AG04449 (cell line): ENCODE measurements at regions not wholly inside any gene's neighbourhood (a gene's known extent, or its start where the extent isn't known, plus 50 kb on each side); places are given as distances from the start of the nearest gene placed in this dataset.

ENCODE experiments used
- CTCF ChIA-PET: fragments of 350-600 bp; formaldehyde crosslinking; extraction: SDS; loops from one replicate; lab custom pipeline; 2021; ENCODE audit warnings: antibody characterized with exemption; lab: Yijun Ruan, JAX
- POLR2A ChIA-PET: fragments of 400-600, 350-600 bp; formaldehyde crosslinking; extraction: SDS; loops from one replicate; lab custom pipeline; 2020; ENCODE audit warnings: antibody characterized with exemption, inconsistent platforms; lab: Yijun Ruan, JAX
- DNase-seq: peaks from one replicate; pipeline ENCODE4 v3.0.0-alpha.2; 2010; ENCODE audit warnings: low read depth, low spot score
- H3K4me3 ChIP-seq: 2 replicates; pipeline ENCODE4 v1.5.1; 2011; ENCODE audit warnings: low read depth, mild to moderate bottlenecking, control low read depth, low read length
- CTCF ChIP-seq: IDR thresholded peaks from one replicate; pipeline ENCODE4 v1.5.1; 2011; ENCODE audit warnings: mild to moderate bottlenecking, moderate library complexity, low read length, control low read depth, inconsistent platforms; ENCODE audit not compliant: insufficient read depth; ENCODE audit errors: missing control alignments

DNA sequence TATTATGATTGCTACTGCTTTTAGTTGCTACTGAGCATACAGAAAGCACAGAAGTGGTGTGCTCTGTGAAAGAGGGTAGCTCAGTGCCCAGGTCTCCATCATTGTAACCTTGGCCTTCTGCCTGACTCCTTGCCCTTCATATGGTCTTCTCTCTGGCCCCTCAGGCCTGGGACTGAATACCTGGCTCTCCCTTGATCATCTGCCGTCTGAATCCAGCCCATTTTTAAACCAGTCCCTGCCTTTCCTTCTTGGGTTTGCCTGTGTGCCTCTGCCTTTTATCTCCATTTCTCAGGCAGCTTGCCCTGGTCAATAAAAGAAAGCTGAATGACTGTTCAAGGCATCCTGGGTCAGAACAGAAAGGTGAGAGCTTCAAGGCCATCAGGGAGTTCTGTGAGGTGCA, 109.1 kb upstream of the ZNF438 start:
- DNase-seq, result no peak
- CTCF ChIA-PET, result no interaction called here
- H3K4me3 ChIP-seq, result no peak overlapping the region
- POLR2A ChIA-PET, result interaction anchor here (0.7 kb wide), 1 partner anchor 212 kb away, joined by 3 read pairs; no protein-coding TSS in a partner anchor
- no peak for TF ChIP-seq CTCF

- ChIA-PET CTCF (interaction anchor here (1.4 kb wide), 1 partner anchor 9 kb away, joined by 3 read pairs; no protein-coding TSS in a partner anchor), POLR2A (no interaction called here)
- TF ChIP-seq CTCF, result no peak
- no peak overlapping the region for H3K4me3 ChIP-seq
- no peak for DNase-seq
Measured at GRCh38 chr10:31142026-31142425, 110.4 kb upstream of the ZNF438 start.

- no peak overlapping the region for H3K4me3 ChIP-seq
- ChIA-PET POLR2A (no interaction called here), CTCF (interaction anchor here (1.7 kb wide), 1 partner anchor 9 kb away, joined by 4 read pairs; no protein-coding TSS in a partner anchor)
- no peak for TF ChIP-seq CTCF
- no peak for DNase-seq
Measured at GRCh38 chr10:31143331-31143935, 111.8 kb upstream of the ZNF438 start.

DNA sequence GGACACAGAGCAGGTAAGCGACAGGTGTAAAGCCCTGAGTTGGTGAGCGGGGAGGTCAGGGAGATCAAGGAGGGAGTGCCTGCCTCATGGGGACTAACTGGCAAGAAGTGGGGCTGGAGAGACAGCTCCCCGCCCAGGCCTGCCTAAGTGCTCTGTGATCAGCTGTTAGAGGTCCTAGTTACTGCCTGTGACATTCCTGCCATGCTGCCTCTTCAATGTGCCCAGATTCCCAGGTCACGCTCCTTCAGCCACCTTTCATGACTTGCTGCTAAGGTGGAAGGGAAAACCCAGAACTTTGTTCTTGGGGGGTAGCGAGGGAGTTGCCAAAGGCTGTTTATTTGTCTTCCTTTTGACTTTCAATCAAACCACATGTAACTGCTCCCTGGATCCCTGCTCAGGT, 114.3 kb upstream of the ZNF438 start:
- POLR2A ChIA-PET, result no interaction called here
- no peak overlapping the region for H3K4me3 ChIP-seq
- CTCF ChIA-PET, result no interaction called here

GRCh38 chr10:31146491-31147209, 115.0 kb upstream of the ZNF438 start:
- H3K4me3 ChIP-seq, result no peak overlapping the region
- ChIA-PET POLR2A (interaction anchor here (1.0 kb wide), 2 partner anchors 11 to 115 kb away, joined by 3 to 5 read pairs; partner anchors contain the start of gene ZNF438), CTCF (interaction anchor here (0.9 kb wide), 1 partner anchor 11 kb away, joined by 3 read pairs; no protein-coding TSS in a partner anchor)
- DNase-seq, result no peak
- no peak for TF ChIP-seq CTCF

More for the DNA sequence above, 114.3 kb upstream of the ZNF438 start:
- no peak for DNase-seq
- no peak for TF ChIP-seq CTCF

GRCh38 chr10:31147210-31147608, 115.5 kb upstream of the ZNF438 start:
- POLR2A ChIA-PET, result interaction anchor here (1.0 kb wide), 2 partner anchors 10 to 115 kb away, joined by 3 to 5 read pairs; partner anchors contain the start of gene ZNF438
- no peak overlapping the region for H3K4me3 ChIP-seq
- DNase-seq, result peak; percentile 69
- CTCF ChIA-PET, result interaction anchor here (0.9 kb wide), 1 partner anchor 10 kb away, joined by 3 read pairs; no protein-coding TSS in a partner anchor
- no peak for TF ChIP-seq CTCF
